ENCODE measurements at regions not wholly inside any gene's neighbourhood (a gene's known extent, or its start where the extent isn't known, plus 50 kb on each side); places are given as distances from the start of the nearest gene placed in this dataset.
A peak's percentile ranks its signal among the peaks of the same experiment; 100 is the strongest.

DNA sequence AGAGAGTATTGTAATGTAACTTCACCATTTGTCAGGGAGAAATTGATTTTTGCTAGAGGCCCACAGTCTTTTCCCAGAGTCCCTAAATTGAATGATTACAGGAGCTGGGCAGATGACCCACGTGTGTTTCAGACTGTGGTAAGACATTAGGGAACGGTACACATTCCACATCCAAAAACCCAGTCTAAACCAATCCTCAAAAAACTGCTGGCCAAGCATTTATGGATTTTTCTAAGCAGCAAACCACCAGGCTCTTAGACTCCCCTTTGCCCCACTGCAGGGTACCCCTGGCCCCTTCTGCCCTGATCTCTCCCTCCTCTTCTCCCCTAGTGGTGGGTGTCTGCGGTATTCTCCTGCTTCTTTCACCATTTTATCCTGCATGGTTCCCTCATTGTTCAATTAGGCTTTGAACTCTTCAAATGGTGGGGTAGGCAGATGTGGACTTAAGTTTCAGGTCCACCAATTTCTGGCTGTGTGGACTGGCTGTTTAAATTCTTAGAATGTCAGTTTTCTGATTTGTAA is 135.5 kb upstream of the SORCS3 start:
- ChIA-PET POLR2A (no interaction called here), CTCF (interaction anchor here (0.7 kb wide), 1 partner anchor 1343 kb away, joined by 3 read pairs; no protein-coding TSS in a partner anchor)

DNA sequence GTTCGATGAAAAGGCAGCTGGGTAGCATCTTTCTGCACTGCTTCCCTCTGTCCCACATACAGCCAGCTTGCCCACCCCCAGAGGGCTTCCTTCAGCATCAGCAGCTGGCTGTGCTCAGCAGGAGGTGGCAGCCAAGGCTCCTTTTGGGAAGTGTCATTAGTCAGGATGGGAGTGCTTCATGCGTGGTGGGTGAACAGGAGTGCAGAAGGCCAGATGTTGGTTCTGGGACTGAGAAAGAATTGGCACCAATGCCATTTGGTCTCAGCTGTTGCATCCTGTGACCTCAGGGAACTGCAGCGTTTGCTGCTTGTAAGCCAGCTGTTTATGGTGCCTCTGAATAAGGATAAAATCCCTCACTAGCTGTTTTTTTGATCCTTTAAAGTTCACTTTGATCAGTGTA is 131.1 kb upstream of the SORCS3 start:
- Histone ChIP-seq H3K9me2 (ENCODE audit: insufficient read depth) (no peaks in the 10 kb centered on the region), H3K27ac (ENCODE audit: low read depth, low read length) (no peak overlapping the region), H3K9ac (ENCODE audit: low read length) (no peak overlapping the region), H3K79me2 (ENCODE audit: insufficient read depth, low read length) (no peaks in the 10 kb centered on the region), H3K4me2 (ENCODE audit: low read length) (no peak overlapping the region), H4K20me1 (ENCODE audit: insufficient read depth) (no peaks in the 10 kb centered on the region), H2AFZ (ENCODE audit: low read depth, low read length, poor library complexity, severe bottlenecking) (no peak overlapping the region), H3K4me1 (ENCODE audit: control insufficient read depth in 1 of 2, insufficient read depth in 2 of 2, low read length in 2 of 2) (no peaks in the 10 kb centered on the region), H3K27me3 (ENCODE audit: insufficient read depth, low read length) (peaks cover 91% of the 10 kb centered on the region), H3K36me3 (ENCODE audit: control insufficient read depth in 1 of 2, insufficient read depth in 2 of 2, low read length in 2 of 2) (no peaks in the 10 kb centered on the region), H3K9me3 (ENCODE audit: control insufficient read depth in 1 of 2, insufficient read depth in 1 of 2, low read depth in 1 of 2, low read length in 2 of 2) (no peaks in the 10 kb centered on the region), H3K4me3 (replicated peaks in 1 of 2; ENCODE audit: low read depth in 1 of 2, low read length in 2 of 2) (no peak overlapping the region)
- RAD21 ChIA-PET (ENCODE audit: low non-redundant PET in 1 of 2, low total read pairs in 2 of 2, uncharacterized antibody in 2 of 2, unreplicated experiment in 2 of 2) = no interaction called here
- TF ChIP-seq SIN3A (IDR thresholded peaks at IDR 0.05; ENCODE audit: low read depth) = no peak
- intact Hi-C loops (cut with micrococcal nuclease) = no loop called here
- ATAC-seq = no peak
- CTCF ChIA-PET = no interaction called here
- no peak for DNase-seq (ENCODE audit: low read depth, low spot score)
- no TSS peak for BruUV-seq (replicated peaks)
- POLR2A ChIA-PET = no interaction called here

More for the DNA sequence above, 135.5 kb upstream of the SORCS3 start:
- Histone ChIP-seq H3K27ac (ENCODE audit: low read depth, low read length) (no peak overlapping the region), H3K4me2 (ENCODE audit: low read length) (no peak overlapping the region), H3K4me1 (ENCODE audit: control insufficient read depth in 1 of 2, insufficient read depth in 2 of 2, low read length in 2 of 2) (no peaks in the 10 kb centered on the region), H3K27me3 (ENCODE audit: insufficient read depth, low read length) (peaks cover 92% of the 10 kb centered on the region), H3K79me2 (ENCODE audit: insufficient read depth, low read length) (no peaks in the 10 kb centered on the region), H3K9me2 (ENCODE audit: insufficient read depth) (no peaks in the 10 kb centered on the region), H3K36me3 (ENCODE audit: control insufficient read depth in 1 of 2, insufficient read depth in 2 of 2, low read length in 2 of 2) (no peaks in the 10 kb centered on the region), H2AFZ (ENCODE audit: low read depth, low read length, poor library complexity, severe bottlenecking) (no peak overlapping the region), H3K4me3 (replicated peaks in 1 of 2; ENCODE audit: low read depth in 1 of 2, low read length in 2 of 2) (no peak overlapping the region), H4K20me1 (ENCODE audit: insufficient read depth) (no peaks in the 10 kb centered on the region), H3K9me3 (ENCODE audit: control insufficient read depth in 1 of 2, insufficient read depth in 1 of 2, low read depth in 1 of 2, low read length in 2 of 2) (no peaks in the 10 kb centered on the region), H3K9ac (ENCODE audit: low read length) (no peak overlapping the region)
- DNase-seq (ENCODE audit: low read depth, low spot score) (no peak), ATAC-seq (peak; percentile 31; the same call in 1 of the 2 replicates)
- BruUV-seq (replicated peaks) = no TSS peak
- TF ChIP-seq, protein P1, sequence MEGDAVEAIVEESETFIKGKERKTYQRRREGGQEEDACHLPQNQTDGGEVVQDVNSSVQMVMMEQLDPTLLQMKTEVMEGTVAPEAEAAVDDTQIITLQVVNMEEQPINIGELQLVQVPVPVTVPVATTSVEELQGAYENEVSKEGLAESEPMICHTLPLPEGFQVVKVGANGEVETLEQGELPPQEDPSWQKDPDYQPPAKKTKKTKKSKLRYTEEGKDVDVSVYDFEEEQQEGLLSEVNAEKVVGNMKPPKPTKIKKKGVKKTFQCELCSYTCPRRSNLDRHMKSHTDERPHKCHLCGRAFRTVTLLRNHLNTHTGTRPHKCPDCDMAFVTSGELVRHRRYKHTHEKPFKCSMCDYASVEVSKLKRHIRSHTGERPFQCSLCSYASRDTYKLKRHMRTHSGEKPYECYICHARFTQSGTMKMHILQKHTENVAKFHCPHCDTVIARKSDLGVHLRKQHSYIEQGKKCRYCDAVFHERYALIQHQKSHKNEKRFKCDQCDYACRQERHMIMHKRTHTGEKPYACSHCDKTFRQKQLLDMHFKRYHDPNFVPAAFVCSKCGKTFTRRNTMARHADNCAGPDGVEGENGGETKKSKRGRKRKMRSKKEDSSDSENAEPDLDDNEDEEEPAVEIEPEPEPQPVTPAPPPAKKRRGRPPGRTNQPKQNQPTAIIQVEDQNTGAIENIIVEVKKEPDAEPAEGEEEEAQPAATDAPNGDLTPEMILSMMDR (IDR thresholded peaks at IDR 0.05 in 2 of 3, conservative IDR thresholded peaks at IDR 0.05 in 1 of 3; ENCODE audit: borderline replicate concordance in 1 of 3, insufficient read depth in 1 of 3, low read depth in 2 of 3, low read length in 2 of 3) = peak in 1 of 3 experiments; percentile 13; a peak in 1 of 6 replicates
- TF ChIP-seq FOSL1 (IDR thresholded peaks at IDR 0.05; ENCODE audit: low read depth) = no peak
- no peak for TF ChIP-seq TCF7L2 (IDR thresholded peaks at IDR 0.05; ENCODE audit: borderline replicate concordance, extremely low read depth, insufficient read depth, insufficient read length)
- RAD21 ChIA-PET (ENCODE audit: low non-redundant PET in 1 of 2, low total read pairs in 2 of 2, uncharacterized antibody in 2 of 2, unreplicated experiment in 2 of 2) = no interaction called here
- intact Hi-C loops (cut with micrococcal nuclease) = no loop called here
